Breast epithelium (tissue), 4 donors: ENCODE measurements at regions not wholly inside any gene's neighbourhood (a gene's known extent, or its start where the extent isn't known, plus 50 kb on each side); places are given as distances from the start of the nearest gene placed in this dataset.

Source experiments
- DNase-seq, 2 donors: peaks; one replicate each; pipeline ENCODE4 v3.0.0-alpha.2; 2019; ENCODE audit warnings: low spot score in 2 of 2
- H3K27ac ChIP-seq, 2 donors: fragments of 200-600 bp; sonication (generic) in 1 of 2; one replicate each; pipeline ENCODE4 v1.5.1; 2016 to 2019; ENCODE audit warnings: mild to moderate bottlenecking in 1 of 2
- H3K27me3 ChIP-seq, 2 donors: fragments of 200-600 bp; sonication (generic) in 1 of 2; one replicate each; pipeline versions ENCODE4 v1.5.1 to v1.6.0; 2017 to 2019; ENCODE audit warnings: control low read depth in 1 of 2, mild to moderate bottlenecking in 1 of 2
- H3K36me3 ChIP-seq: fragments of 200-600 bp; one replicate; pipeline ENCODE4 v1.5.1; 2019
- H3K4me1 ChIP-seq, 2 donors: fragments of 200-600 bp; sonication (generic); one replicate each; pipeline ENCODE4 v1.5.1; 2016 to 2019; ENCODE audit warnings: control low read depth in 1 of 2
- H3K4me3 ChIP-seq, 3 donors: fragments of 200-600 bp; sonication (generic); 1 replicate in 2 of 3; 2 replicates in 1 of 3; pipeline ENCODE4 v1.5.1; 2016 to 2019; ENCODE audit warnings: mild to moderate bottlenecking in 3 of 3, moderate library complexity in 2 of 3
- H3K9me3 ChIP-seq, 2 donors: fragments of 200-600 bp; sonication (generic) in 1 of 2; one replicate each; pipeline ENCODE4 v1.5.1; 2016 to 2019; ENCODE audit warnings: control low read depth in 1 of 2
- CTCF ChIP-seq, 3 donors: fragments of 450-650 bp; IDR thresholded peaks; one replicate each; pipeline ENCODE4 v1.5.1; 2016 to 2017; ENCODE audit warnings: antibody characterized with exemption in 3 of 3, mild to moderate bottlenecking in 3 of 3, moderate library complexity in 3 of 3
- POLR2A ChIP-seq: fragments of 450-650 bp; IDR thresholded peaks from one replicate; pipeline ENCODE4 v1.6.1; 2016; ENCODE audit warnings: antibody characterized with exemption, mild to moderate bottlenecking, moderate library complexity
- POLR2AphosphoS5 ChIP-seq, 3 donors: sonication (generic); formaldehyde crosslinking; IDR thresholded peaks; one replicate each; pipeline ENCODE4 v1.6.1; 2017; ENCODE audit warnings: antibody characterized with exemption in 3 of 3
- intact Hi-C: fragments of 100-400 bp; cut with DNase I; formaldehyde crosslinking; loops from one replicate; pipeline ENCODE4 v1.15.1; 2023; ENCODE audit warnings: low total_unique reads

- DNase-seq, result no peak
- no peak for TF ChIP-seq POLR2AphosphoS5 (IDR thresholded peaks at IDR 0.05)
- TF ChIP-seq CTCF (IDR thresholded peaks at IDR 0.05), result no peak
- no peak for TF ChIP-seq POLR2A
- Histone ChIP-seq H3K27ac (no peak overlapping the region), H3K4me1 (no peaks in the 10 kb centered on the region), H3K36me3 (no peaks in the 10 kb centered on the region), H3K27me3 (peaks cover 0 to 7% of the 10 kb centered on the region in 2 donors), H3K4me3 (no peak overlapping the region), H3K9me3 (no peaks in the 10 kb centered on the region)
- intact Hi-C loops, result no loop called here
These were observed 320.4 kb upstream of the OBI1 start for GRCh38 chr13:78979349-78979748.

- intact Hi-C loops, result no loop called here
- no peaks in the 10 kb centered on the region for H3K4me1 ChIP-seq
- H3K27me3 ChIP-seq, result peaks cover 0 to 7% of the 10 kb centered on the region in 2 donors
- no peaks in the 10 kb centered on the region for H3K36me3 ChIP-seq
- no peak overlapping the region for H3K27ac ChIP-seq
- H3K4me3 ChIP-seq, result no peak overlapping the region
- peak; percentile 50 to 59 (median 56) for TF ChIP-seq CTCF (IDR thresholded peaks at IDR 0.05)
- no peak for TF ChIP-seq POLR2A
- DNase-seq, result no peak
- H3K9me3 ChIP-seq, result no peaks in the 10 kb centered on the region
These were observed 319.5 kb upstream of the OBI1 start for GRCh38 chr13:78978381-78978998.

GRCh38 chr13:78977311-78977710 lies 318.4 kb upstream of the OBI1 start:
- no peak overlapping the region for H3K27ac ChIP-seq
- no peaks in the 10 kb centered on the region for H3K36me3 ChIP-seq
- no peak for DNase-seq
- H3K4me1 ChIP-seq, result no peaks in the 10 kb centered on the region
- TF ChIP-seq POLR2A, result no peak
- no peak for TF ChIP-seq CTCF (IDR thresholded peaks at IDR 0.05)
- no peak for TF ChIP-seq POLR2AphosphoS5 (IDR thresholded peaks at IDR 0.05)
- intact Hi-C loops, result no loop called here
- no peaks in the 10 kb centered on the region for H3K9me3 ChIP-seq
- H3K27me3 ChIP-seq, result peaks cover 0 to 11% of the 10 kb centered on the region in 2 donors
- no peak overlapping the region for H3K4me3 ChIP-seq

- intact Hi-C loops, result no loop called here
- no peaks in the 10 kb centered on the region for H3K4me1 ChIP-seq
- TF ChIP-seq POLR2A (no peak), CTCF (IDR thresholded peaks at IDR 0.05) (no peak), POLR2AphosphoS5 (IDR thresholded peaks at IDR 0.05) (no peak)
- H3K27me3 ChIP-seq, result peaks cover 0 to 8% of the 10 kb centered on the region in 2 donors
- H3K27ac ChIP-seq, result no peak overlapping the region
- no peak overlapping the region for H3K4me3 ChIP-seq
- no peak for DNase-seq
- H3K36me3 ChIP-seq, result no peaks in the 10 kb centered on the region
- H3K9me3 ChIP-seq, result no peaks in the 10 kb centered on the region
These were observed 317.7 kb upstream of the OBI1 start for GRCh38 chr13:78976696-78977095.

- Histone ChIP-seq H3K9me3 (no peaks in the 10 kb centered on the region), H3K4me3 (no peak overlapping the region), H3K36me3 (no peaks in the 10 kb centered on the region), H3K27me3 (peaks cover 0 to 6% of the 10 kb centered on the region in 2 donors), H3K4me1 (no peaks in the 10 kb centered on the region), H3K27ac (no peak overlapping the region)
- no peak for DNase-seq
- no peak for TF ChIP-seq POLR2AphosphoS5 (IDR thresholded peaks at IDR 0.05)
- no peak for TF ChIP-seq POLR2A
- no peak for TF ChIP-seq CTCF (IDR thresholded peaks at IDR 0.05)
- intact Hi-C loops, result no loop called here
These were observed 313.6 kb upstream of the OBI1 start for GRCh38 chr13:78972561-78972960.
